Neural crest cell (in vitro differentiated cells): ENCODE measurements at regions not wholly inside any gene's neighbourhood (a gene's known extent, or its start where the extent isn't known, plus 50 kb on each side); places are given as distances from the start of the nearest gene placed in this dataset.

Source experiments
- DNase-seq: peaks from one replicate; pipeline ENCODE4 v3.0.0; 2021; ENCODE audit warnings: low read depth, mixed read lengths, low spot score
- H3K27ac Mint-ChIP-seq: one replicate; pipeline ENCODE4 v1.8.0; 2021; ENCODE audit warnings: mild to moderate bottlenecking, mixed read lengths; ENCODE audit not compliant: unreplicated experiment
- H3K27me3 Mint-ChIP-seq: 2 replicates; pipeline ENCODE4 v1.8.0; 2021; ENCODE audit warnings: low read depth, mild to moderate bottlenecking, mixed read lengths
- H3K36me3 Mint-ChIP-seq: 2 replicates; pipeline ENCODE4 v1.8.0; 2021; ENCODE audit warnings: low read depth, mild to moderate bottlenecking, mixed read lengths
- H3K4me1 Mint-ChIP-seq: 2 replicates; pipeline ENCODE4 v1.8.0; 2021; ENCODE audit warnings: mixed read lengths
- H3K4me3 Mint-ChIP-seq: one replicate; pipeline ENCODE4 v1.8.0; 2021; ENCODE audit warnings: mild to moderate bottlenecking, mixed read lengths
- H3K9me3 Mint-ChIP-seq: 2 replicates; pipeline ENCODE4 v1.8.0; 2021; ENCODE audit warnings: mixed read lengths
- CTCF ChIP-seq: fragments of 200-600 bp; sonication (generic); conservative IDR thresholded peaks from 2 replicates; pipeline ENCODE4 v1.5.0; 2021; ENCODE audit warnings: antibody characterized with exemption, mild to moderate bottlenecking

GRCh38 chr4:81814987-81815541 is 343.4 kb upstream of the RASGEF1B start:
- H3K27ac Mint-ChIP-seq = peak overlapping the region; percentile 89
- peaks cover 3% of the 10 kb centered on the region for H3K9me3 Mint-ChIP-seq
- H3K4me1 Mint-ChIP-seq = no peaks in the 10 kb centered on the region
- no peak overlapping the region for H3K4me3 Mint-ChIP-seq
- peaks cover 3% of the 10 kb centered on the region for H3K27me3 Mint-ChIP-seq
- no peaks in the 10 kb centered on the region for H3K36me3 Mint-ChIP-seq
- TF ChIP-seq CTCF = no peak
- DNase-seq = no peak

- peaks cover 12% of the 10 kb centered on the region for H3K27me3 Mint-ChIP-seq
- H3K4me1 Mint-ChIP-seq = no peaks in the 10 kb centered on the region
- no peak overlapping the region for H3K4me3 Mint-ChIP-seq
- H3K9me3 Mint-ChIP-seq = no peaks in the 10 kb centered on the region
- TF ChIP-seq CTCF = no peak
- no peaks in the 10 kb centered on the region for H3K36me3 Mint-ChIP-seq
- no peak overlapping the region for H3K27ac Mint-ChIP-seq
- no peak for DNase-seq
Measured at GRCh38 chr4:81811562-81812293, 340.0 kb upstream of the RASGEF1B start.

GRCh38 chr4:81808011-81808672 is 336.4 kb upstream of the RASGEF1B start:
- Mint-ChIP-seq H3K27ac (no peak overlapping the region), H3K27me3 (peaks cover 14% of the 10 kb centered on the region), H3K9me3 (no peaks in the 10 kb centered on the region), H3K4me3 (no peak overlapping the region), H3K36me3 (no peaks in the 10 kb centered on the region), H3K4me1 (no peaks in the 10 kb centered on the region)
- no peak for TF ChIP-seq CTCF
- no peak for DNase-seq

- no peak overlapping the region for H3K27ac Mint-ChIP-seq
- no peak for DNase-seq
- H3K4me3 Mint-ChIP-seq = no peak overlapping the region
Measured at GRCh38 chr4:81807386-81807785, 335.7 kb upstream of the RASGEF1B start.

GRCh38 chr4:81806485-81806884 is 334.8 kb upstream of the RASGEF1B start:
- Mint-ChIP-seq H3K27ac (no peak overlapping the region), H3K27me3 (peaks cover 14% of the 10 kb centered on the region), H3K36me3 (no peaks in the 10 kb centered on the region), H3K9me3 (no peaks in the 10 kb centered on the region), H3K4me1 (no peaks in the 10 kb centered on the region), H3K4me3 (no peak overlapping the region)
- DNase-seq = no peak
- no peak for TF ChIP-seq CTCF

More at GRCh38 chr4:81807386-81807785, 335.7 kb upstream of the RASGEF1B start:
- H3K4me1 Mint-ChIP-seq = no peaks in the 10 kb centered on the region
- H3K27me3 Mint-ChIP-seq = peaks cover 14% of the 10 kb centered on the region
- H3K9me3 Mint-ChIP-seq = no peaks in the 10 kb centered on the region
- no peak for TF ChIP-seq CTCF
- H3K36me3 Mint-ChIP-seq = no peaks in the 10 kb centered on the region
